HG03108 (cell line): ENCODE measurements at regions not wholly inside any gene's neighbourhood (a gene's known extent, or its start where the extent isn't known, plus 50 kb on each side); places are given as distances from the start of the nearest gene placed in this dataset.

Experiments
- ATAC-seq: cut with Tn5 transposase; IDR thresholded peaks from one replicate; pipeline ENCODE4 v1.9.1; 2021; ENCODE audit warnings: moderate library complexity; ENCODE audit not compliant: unreplicated experiment

- no peak for ATAC-seq
Observed at GRCh38 chr3:68062926-68063325, 408.5 kb upstream of the SUCLG2 start.

- ATAC-seq = no peak
Observed at GRCh38 chr3:68060910-68061309, 406.5 kb upstream of the SUCLG2 start.

GRCh38 chr3:68060191-68060590 lies 405.8 kb upstream of the SUCLG2 start:
- no peak for ATAC-seq

- no peak for ATAC-seq
Observed at GRCh38 chr3:68059628-68060152, 405.3 kb upstream of the SUCLG2 start.

- no peak for ATAC-seq
Observed at GRCh38 chr3:68057637-68058320, 403.4 kb upstream of the SUCLG2 start.

GRCh38 chr3:68056556-68056955 lies 402.1 kb upstream of the SUCLG2 start:
- ATAC-seq = no peak

- ATAC-seq = no peak
Observed at GRCh38 chr3:68055215-68055614, 400.8 kb upstream of the SUCLG2 start.

- ATAC-seq = no peak
Observed at GRCh38 chr3:68049776-68050175, 395.4 kb upstream of the SUCLG2 start.

GRCh38 chr3:68045976-68046375 lies 391.6 kb upstream of the SUCLG2 start:
- no peak for ATAC-seq

- no peak for ATAC-seq
Observed at GRCh38 chr3:68033867-68034266, 379.5 kb upstream of the SUCLG2 start.

- no peak for ATAC-seq
Observed at GRCh38 chr3:68032209-68032608, 377.8 kb upstream of the SUCLG2 start.

GRCh38 chr3:68025189-68025588 lies 370.8 kb upstream of the SUCLG2 start:
- no peak for ATAC-seq

GRCh38 chr3:68019876-68020275 lies 365.5 kb upstream of the SUCLG2 start:
- no peak for ATAC-seq

- ATAC-seq = no peak
Observed at GRCh38 chr3:68018275-68018674, 363.9 kb upstream of the SUCLG2 start.

- no peak for ATAC-seq
Observed at GRCh38 chr3:68017069-68017468, 362.7 kb upstream of the SUCLG2 start.

GRCh38 chr3:68009900-68010299 lies 355.5 kb upstream of the SUCLG2 start:
- no peak for ATAC-seq

- ATAC-seq = no peak
Observed at GRCh38 chr3:68007621-68008226, 353.3 kb upstream of the SUCLG2 start.

- ATAC-seq = no peak
Observed at GRCh38 chr3:68006646-68007045, 352.2 kb upstream of the SUCLG2 start.

- no peak for ATAC-seq
Observed at GRCh38 chr3:68004091-68004490, 349.7 kb upstream of the SUCLG2 start.

- no peak for ATAC-seq
Observed at GRCh38 chr3:67998281-67998680, 343.9 kb upstream of the SUCLG2 start.

GRCh38 chr3:67995206-67995605 lies 340.8 kb upstream of the SUCLG2 start:
- no peak for ATAC-seq

- ATAC-seq = no peak
Observed at GRCh38 chr3:67986706-67987105, 332.3 kb upstream of the SUCLG2 start.

- ATAC-seq = no peak
Observed at GRCh38 chr3:67983166-67983565, 328.8 kb upstream of the SUCLG2 start.
